ENCODE measurements at regions not wholly inside any gene's neighbourhood (a gene's known extent, or its start where the extent isn't known, plus 50 kb on each side); places are given as distances from the start of the nearest gene placed in this dataset.
"Not testable (repeated sequence)": the region's sequence is repeated elsewhere in the genome, so short reads cannot be mapped to it uniquely, and the experiment has no call there.

- intact Hi-C loops (cut with DNase I); DNase-seq: not testable (repeated sequence)
Observed at GRCh38 chr11:48649064-48649463, 160.5 kb downstream of the OR4A47 start.

DNA sequence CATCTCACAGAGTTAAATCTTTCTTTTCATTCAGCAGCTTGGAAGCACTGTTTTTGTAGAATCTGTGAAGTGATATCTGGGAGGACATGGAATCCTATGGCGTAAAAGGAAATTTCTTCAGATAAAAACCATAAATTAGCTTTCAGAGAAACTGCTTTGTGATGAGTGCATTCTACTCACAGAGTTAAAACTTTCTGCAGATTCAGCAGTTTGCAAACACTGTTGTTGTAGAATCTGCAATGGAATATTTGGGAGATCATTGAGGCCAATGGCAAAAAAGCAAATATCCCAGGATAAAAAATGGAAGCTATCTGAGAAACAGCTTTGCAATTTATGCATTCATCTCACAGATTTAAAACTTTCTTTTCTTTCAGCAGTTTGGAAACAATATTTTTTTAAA, 180.6 kb downstream of the OR4A47 start:
- intact Hi-C loops (cut with DNase I), result no loop called here
- DNase-seq, result no peak

GRCh38 chr11:48675945-48676344, 187.4 kb downstream of the OR4A47 start:
- intact Hi-C loops (cut with DNase I), result no loop called here
- no peak for DNase-seq

DNA sequence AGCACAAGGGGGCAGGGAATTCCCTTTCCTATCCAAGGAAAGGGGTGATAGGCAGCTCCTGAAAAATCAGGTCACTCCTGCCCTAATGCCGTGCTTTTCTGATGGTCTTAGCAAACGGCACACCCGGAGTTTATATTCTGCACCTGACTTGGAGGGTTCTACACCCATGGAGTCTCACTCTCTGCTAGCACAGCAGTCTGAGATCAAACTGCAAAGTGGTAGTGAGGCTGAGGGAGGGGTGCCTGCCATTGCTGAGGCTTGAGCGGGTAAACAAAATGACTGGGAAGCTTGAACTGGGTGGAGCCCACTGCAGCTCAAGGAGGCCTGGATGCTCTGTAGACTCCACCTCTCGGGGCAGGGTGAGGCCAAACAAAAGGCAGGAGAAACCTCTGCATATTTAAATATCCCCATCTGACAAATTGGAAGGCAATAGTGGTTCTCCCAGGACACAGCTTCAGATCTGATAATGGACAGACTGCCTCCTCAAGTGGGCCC, 194.7 kb downstream of the OR4A47 start:
- intact Hi-C loops (cut with DNase I), result no loop called here
- peak in 1 of 10 donors; percentile 35 for DNase-seq

DNA sequence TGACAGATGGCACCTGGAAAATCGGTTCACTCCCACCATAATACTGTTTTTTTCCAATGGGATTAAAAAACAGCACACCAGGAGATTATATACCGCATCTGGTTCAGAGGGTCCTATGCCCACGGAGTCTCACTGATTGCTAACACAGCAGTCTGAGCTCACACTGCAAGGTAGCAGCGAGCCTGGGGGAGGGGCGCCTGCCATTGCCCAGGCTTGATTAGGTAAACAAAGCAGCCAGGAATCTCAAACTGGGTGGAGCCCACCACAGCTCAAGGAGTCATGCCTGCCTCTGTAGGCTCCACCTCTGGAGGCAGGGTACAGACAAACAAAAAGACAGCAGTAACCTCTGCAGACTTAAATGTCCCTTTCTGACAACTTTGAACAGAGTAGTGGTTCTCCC, 240.9 kb downstream of the OR4A47 start:
- peak in 1 of 10 donors; percentile 43 for DNase-seq
- intact Hi-C loops (cut with DNase I), result not testable (repeated sequence)

GRCh38 chr11:48750081-48750480, 233.6 kb downstream of the TRIM51G start:
- DNase-seq, result peak in 2 of 10 donors; percentile 34 to 55
- intact Hi-C loops (cut with DNase I), result not testable (repeated sequence)

Measured in posterior cingulate gyrus (tissue), 11 donors.